ENCODE measurements at regions not wholly inside any gene's neighbourhood (a gene's known extent, or its start where the extent isn't known, plus 50 kb on each side); places are given as distances from the start of the nearest gene placed in this dataset.

DNA sequence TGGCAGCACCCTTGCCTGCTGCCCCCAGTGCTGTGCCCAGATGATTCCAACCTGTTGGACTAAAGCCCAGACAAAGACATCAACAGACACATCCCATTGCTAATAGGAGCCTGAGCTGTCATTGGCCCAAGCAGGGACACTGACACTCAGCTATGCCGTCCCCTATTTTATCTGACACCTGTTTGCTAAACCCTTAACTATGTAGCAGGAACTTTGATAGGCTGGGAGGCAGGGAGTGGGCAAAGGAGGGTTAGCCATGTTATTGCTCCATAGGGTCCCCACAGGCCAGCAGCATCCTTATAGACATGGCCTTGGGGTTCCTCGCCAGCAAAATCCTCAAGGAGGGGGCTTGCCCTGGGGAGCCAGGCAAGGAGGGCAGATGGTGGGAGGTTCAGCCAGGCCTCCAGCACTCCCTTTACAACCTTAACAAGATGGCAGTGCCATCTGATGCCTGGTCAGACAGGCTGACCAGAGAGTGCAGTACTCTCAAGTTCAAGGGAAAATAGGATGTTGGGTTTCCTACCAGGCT lies 50.4 kb upstream of the CDKN2AIPNL start:
- H3K4me3 ChIP-seq, result no peak overlapping the region
- no peaks in the 10 kb centered on the region for H3K27me3 ChIP-seq
- peaks cover 36% of the 10 kb centered on the region for H3K4me1 ChIP-seq
- no peaks in the 10 kb centered on the region for H3K9me3 ChIP-seq
- DNase-seq (no peak), ATAC-seq (no peak)
- H3K36me3 ChIP-seq (replicated peaks in 1 of 2; ENCODE audit: insufficient read depth in 1 of 2, low read depth in 2 of 2), result no peaks in the 10 kb centered on the region
- no peak overlapping the region for H3K27ac ChIP-seq
- WGBS, 2 donors, result 72 to 79% methylated on average over 2 of the region's 2 CpGs
- intact Hi-C loops (cut with DNase I), result no loop called here
- TF ChIP-seq POLR2A (IDR thresholded peaks at IDR 0.05), result no peak
- no peak for TF ChIP-seq CTCF (IDR thresholded peaks at IDR 0.05)
